Nephron (organoid): ENCODE measurements at regions not wholly inside any gene's neighbourhood (a gene's known extent, or its start where the extent isn't known, plus 50 kb on each side); places are given as distances from the start of the nearest gene placed in this dataset.

Experiments
- H3K27ac Mint-ChIP-seq, 3 experiments: 2 replicates each; pipeline ENCODE4 v1.8.0; 2020; ENCODE audit warnings: mixed read lengths in 3 of 3, mild to moderate bottlenecking in 2 of 3, moderate library complexity in 1 of 3
- H3K27me3 Mint-ChIP-seq: 2 replicates; pipeline ENCODE4 v1.8.0; 2021; ENCODE audit warnings: low read depth, mild to moderate bottlenecking, moderate library complexity, mixed read lengths
- H3K36me3 Mint-ChIP-seq: 2 replicates; pipeline ENCODE4 v1.8.0; 2020; ENCODE audit warnings: low read depth, mixed read lengths
- H3K4me1 Mint-ChIP-seq: 2 replicates; pipeline ENCODE4 v1.8.0; 2020; ENCODE audit warnings: mixed read lengths
- H3K4me3 Mint-ChIP-seq, 3 experiments: 2 replicates each; pipeline ENCODE4 v1.8.0; 2020; ENCODE audit warnings: mild to moderate bottlenecking in 3 of 3, mixed read lengths in 3 of 3, moderate library complexity in 2 of 3
- H3K9me3 Mint-ChIP-seq: 2 replicates; pipeline ENCODE4 v1.8.0; 2020; ENCODE audit warnings: mixed read lengths
- TF ChIP-seq, protein P1 (sequence below), 3 experiments: fragments of 200-600 bp; sonication (generic); IDR thresholded peaks; one replicate each; pipeline ENCODE4 v1.5.0; 2021; ENCODE audit warnings: antibody characterized with exemption in 3 of 3; ENCODE audit not compliant: unreplicated experiment in 3 of 3

DNA sequence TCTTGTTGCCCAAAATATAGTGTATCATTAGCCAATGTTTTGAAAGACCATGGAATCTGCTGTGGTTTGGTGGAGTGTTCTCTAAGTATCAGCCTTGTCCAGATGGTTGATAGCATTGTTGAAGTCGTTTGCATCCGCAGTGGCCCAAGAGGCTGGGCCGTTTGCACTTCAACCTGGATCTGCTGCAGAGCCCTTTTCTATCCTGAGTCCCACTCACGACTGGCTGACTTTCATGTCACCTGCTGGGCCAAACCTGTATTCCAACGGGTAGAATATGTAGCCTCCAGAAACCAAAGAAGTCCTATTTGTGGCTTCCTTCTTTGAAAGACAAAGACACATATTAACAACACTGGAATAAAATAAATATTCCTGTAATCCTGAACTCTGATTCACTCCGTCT is 1154.1 kb downstream of the RPIA start:
- TF ChIP-seq, protein P1, sequence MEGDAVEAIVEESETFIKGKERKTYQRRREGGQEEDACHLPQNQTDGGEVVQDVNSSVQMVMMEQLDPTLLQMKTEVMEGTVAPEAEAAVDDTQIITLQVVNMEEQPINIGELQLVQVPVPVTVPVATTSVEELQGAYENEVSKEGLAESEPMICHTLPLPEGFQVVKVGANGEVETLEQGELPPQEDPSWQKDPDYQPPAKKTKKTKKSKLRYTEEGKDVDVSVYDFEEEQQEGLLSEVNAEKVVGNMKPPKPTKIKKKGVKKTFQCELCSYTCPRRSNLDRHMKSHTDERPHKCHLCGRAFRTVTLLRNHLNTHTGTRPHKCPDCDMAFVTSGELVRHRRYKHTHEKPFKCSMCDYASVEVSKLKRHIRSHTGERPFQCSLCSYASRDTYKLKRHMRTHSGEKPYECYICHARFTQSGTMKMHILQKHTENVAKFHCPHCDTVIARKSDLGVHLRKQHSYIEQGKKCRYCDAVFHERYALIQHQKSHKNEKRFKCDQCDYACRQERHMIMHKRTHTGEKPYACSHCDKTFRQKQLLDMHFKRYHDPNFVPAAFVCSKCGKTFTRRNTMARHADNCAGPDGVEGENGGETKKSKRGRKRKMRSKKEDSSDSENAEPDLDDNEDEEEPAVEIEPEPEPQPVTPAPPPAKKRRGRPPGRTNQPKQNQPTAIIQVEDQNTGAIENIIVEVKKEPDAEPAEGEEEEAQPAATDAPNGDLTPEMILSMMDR (IDR thresholded peaks at IDR 0.05; ENCODE audit: unreplicated experiment in 3 of 3) = no peak
- Mint-ChIP-seq H3K27me3 (no peaks in the 10 kb centered on the region), H3K4me3 (no peak overlapping the region), H3K27ac (no peak overlapping the region), H3K4me1 (no peaks in the 10 kb centered on the region), H3K9me3 (peaks cover 72% of the 10 kb centered on the region), H3K36me3 (peaks cover 5% of the 10 kb centered on the region)

DNA sequence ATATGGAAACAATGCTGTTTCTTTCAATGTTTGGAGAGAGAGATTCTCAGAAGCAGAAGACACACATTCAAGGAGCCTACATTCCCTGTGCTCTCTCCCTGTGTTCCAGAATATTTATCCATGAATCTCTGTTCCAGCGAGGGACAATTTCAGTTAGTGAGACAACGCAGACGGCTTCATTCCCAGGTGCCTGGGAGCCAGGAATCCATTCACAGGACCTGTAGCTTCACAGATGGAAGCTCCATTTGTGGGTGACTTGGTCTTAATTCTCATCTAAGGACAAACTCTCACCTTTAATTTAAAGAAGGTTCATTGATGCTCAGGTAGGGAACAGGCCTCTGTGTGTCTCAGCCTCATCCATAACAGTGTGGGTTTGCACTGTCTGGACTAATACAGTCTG is 1156.6 kb downstream of the RPIA start:
- H3K4me1 Mint-ChIP-seq = no peaks in the 10 kb centered on the region
- no peak overlapping the region for H3K27ac Mint-ChIP-seq
- H3K4me3 Mint-ChIP-seq = no peak overlapping the region
- peaks cover 63% of the 10 kb centered on the region for H3K9me3 Mint-ChIP-seq
- no peaks in the 10 kb centered on the region for H3K27me3 Mint-ChIP-seq
- TF ChIP-seq, protein P1 (IDR thresholded peaks at IDR 0.05; ENCODE audit: unreplicated experiment in 3 of 3) = no peak
- no peaks in the 10 kb centered on the region for H3K36me3 Mint-ChIP-seq

DNA sequence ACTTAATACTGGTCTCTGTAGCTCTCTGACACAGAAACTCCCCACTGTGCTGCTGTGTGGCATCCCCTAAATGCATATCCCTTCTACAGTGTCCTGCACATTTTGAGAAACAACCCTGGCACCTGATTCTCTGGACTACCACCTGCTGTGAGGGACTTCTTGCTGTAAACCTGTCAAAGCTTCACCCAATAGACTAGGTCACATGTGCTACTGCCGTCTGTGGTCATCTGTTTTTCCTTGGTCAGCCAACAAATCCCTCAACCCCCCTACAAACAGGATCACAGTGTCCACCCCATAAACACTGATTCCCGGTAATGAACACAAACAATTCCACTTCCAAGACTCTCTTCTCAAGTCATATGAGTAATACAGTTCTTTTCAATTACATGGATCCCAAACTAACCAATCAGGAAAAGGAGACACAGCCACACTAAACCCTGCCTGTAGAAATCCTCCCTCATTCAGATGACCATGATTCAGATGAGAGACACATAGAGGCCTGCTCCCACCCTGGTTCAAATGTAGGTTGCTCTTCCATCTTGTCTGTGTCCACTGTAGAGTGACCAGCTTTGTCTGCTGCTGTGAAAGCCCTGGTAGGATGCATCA is 1157.4 kb downstream of the RPIA start:
- no peaks in the 10 kb centered on the region for H3K4me1 Mint-ChIP-seq
- no peaks in the 10 kb centered on the region for H3K27me3 Mint-ChIP-seq
- H3K4me3 Mint-ChIP-seq = no peak overlapping the region
- peaks cover 59% of the 10 kb centered on the region for H3K9me3 Mint-ChIP-seq
- no peak overlapping the region for H3K27ac Mint-ChIP-seq
- no peaks in the 10 kb centered on the region for H3K36me3 Mint-ChIP-seq
- TF ChIP-seq, protein P1 (IDR thresholded peaks at IDR 0.05; ENCODE audit: unreplicated experiment in 3 of 3) = no peak

DNA sequence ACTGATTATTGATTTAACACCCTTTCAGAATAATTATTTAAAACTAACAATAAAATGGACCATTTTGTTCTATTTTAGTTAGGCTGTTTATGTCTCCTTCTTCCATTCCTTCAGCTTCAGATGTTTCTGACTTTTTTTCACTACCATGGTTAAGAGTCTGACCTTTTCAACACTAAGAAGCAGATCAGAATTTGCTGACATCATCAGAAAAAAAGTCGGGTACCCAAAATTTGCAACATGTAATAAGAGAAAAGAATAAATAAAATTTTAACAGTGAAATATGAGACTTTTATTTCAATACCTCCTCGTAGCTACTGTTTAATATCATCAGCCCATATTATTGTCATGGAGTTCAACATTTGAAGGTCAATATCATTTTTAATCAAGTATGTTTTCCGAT is 1158.3 kb downstream of the RPIA start:
- H3K27me3 Mint-ChIP-seq = no peaks in the 10 kb centered on the region
- H3K27ac Mint-ChIP-seq = no peak overlapping the region
- H3K4me1 Mint-ChIP-seq = no peaks in the 10 kb centered on the region
- no peaks in the 10 kb centered on the region for H3K36me3 Mint-ChIP-seq
- TF ChIP-seq, protein P1 (IDR thresholded peaks at IDR 0.05; ENCODE audit: unreplicated experiment in 3 of 3) = no peak
- peaks cover 52% of the 10 kb centered on the region for H3K9me3 Mint-ChIP-seq
- no peak overlapping the region for H3K4me3 Mint-ChIP-seq

DNA sequence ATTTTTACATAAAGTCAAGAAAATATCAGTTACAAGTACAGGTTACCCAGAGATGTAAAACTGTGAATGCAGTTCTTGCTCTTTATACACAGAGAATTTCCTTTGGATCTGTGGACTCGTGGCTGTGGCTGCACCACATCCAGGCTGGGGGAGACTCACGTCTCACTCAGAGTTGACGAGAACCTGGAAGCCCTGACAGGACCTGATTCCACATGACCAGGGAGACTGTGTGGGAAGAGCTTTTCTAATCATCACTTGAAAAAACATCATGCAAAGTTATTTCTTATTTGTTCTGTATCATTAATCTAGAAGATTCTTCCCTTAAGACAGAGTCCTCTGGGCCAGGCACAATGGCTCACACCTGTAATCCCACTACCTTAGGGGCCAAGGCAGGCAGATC is 1159.0 kb downstream of the RPIA start:
- peaks cover 48% of the 10 kb centered on the region for H3K9me3 Mint-ChIP-seq
- no peaks in the 10 kb centered on the region for H3K4me1 Mint-ChIP-seq
- no peaks in the 10 kb centered on the region for H3K27me3 Mint-ChIP-seq
- TF ChIP-seq, protein P1 (IDR thresholded peaks at IDR 0.05; ENCODE audit: unreplicated experiment in 3 of 3) = no peak
- H3K27ac Mint-ChIP-seq = no peak overlapping the region
- H3K36me3 Mint-ChIP-seq = no peaks in the 10 kb centered on the region
- H3K4me3 Mint-ChIP-seq = no peak overlapping the region

DNA sequence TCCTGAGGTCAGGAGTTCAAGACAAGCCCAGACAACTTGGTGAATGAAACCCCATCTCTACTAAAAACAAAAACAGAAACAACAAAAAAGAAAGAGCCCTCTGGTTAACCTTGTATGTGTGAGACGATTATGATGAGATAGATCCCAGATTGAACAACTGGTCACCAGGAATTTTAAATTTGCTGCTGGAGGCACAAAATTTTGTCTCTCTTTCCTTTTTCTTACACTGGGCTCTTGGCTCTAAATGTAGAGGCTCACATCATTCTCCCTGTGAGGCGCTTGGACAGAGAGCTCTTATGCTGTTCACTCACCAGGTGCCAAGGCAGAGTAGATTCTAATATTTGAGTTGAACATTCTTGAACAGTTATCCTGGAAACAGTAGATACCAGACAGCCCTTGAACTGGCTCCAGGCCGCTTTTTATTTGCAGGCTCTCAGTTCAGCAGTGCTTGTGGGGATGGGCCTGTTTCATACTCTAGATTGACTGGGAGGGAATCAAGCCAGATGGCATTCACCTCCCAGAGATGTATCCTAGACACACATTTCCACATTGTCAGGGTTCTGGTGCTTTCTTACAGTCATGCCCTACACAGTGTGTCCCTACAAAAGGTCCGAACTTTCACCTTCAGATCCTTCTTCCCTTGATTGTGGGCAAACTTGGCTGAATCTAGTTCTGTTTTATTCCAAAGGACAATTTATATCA is 1159.6 kb downstream of the RPIA start:
- no peak overlapping the region for H3K4me3 Mint-ChIP-seq
- no peaks in the 10 kb centered on the region for H3K27me3 Mint-ChIP-seq

More for the DNA sequence above, 1159.6 kb downstream of the RPIA start:
- H3K27ac Mint-ChIP-seq = no peak overlapping the region
- no peaks in the 10 kb centered on the region for H3K4me1 Mint-ChIP-seq
- H3K9me3 Mint-ChIP-seq = peaks cover 43% of the 10 kb centered on the region
- TF ChIP-seq, protein P1 (IDR thresholded peaks at IDR 0.05; ENCODE audit: unreplicated experiment in 3 of 3) = no peak
- H3K36me3 Mint-ChIP-seq = no peaks in the 10 kb centered on the region
